NB4 (cell line): ENCODE measurements at regions not wholly inside any gene's neighbourhood (a gene's known extent, or its start where the extent isn't known, plus 50 kb on each side); places are given as distances from the start of the nearest gene placed in this dataset.

Experiments
- TF ChIP-seq, protein P1 (sequence below): IDR thresholded peaks from one replicate; pipeline ENCODE4 v1.5.1; 2012; ENCODE audit warnings: low read depth, low read length
- TF ChIP-seq, protein P2 (sequence below): IDR thresholded peaks from 2 replicates; pipeline ENCODE4 v1.6.1; 2011; ENCODE audit warnings: low read depth, low read length

DNA sequence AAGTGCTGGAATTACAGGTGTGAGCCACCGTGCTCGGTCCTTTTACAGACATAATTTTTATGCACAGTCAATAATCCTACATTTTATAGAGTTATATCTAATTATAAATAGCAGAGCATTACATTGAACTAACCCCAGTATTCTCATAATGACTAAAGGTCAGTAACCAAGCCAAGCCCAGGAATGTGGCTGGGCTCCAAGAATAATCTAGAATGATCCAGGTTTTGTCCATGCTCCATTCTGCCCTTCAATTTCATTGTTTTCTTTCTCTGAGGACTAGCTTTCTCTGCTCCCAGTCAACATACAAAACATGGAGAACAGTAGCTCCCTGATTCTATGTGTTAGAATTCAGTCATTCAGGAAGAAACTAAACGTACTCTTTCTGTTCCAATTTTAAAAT, 92.1 kb upstream of the KRR1 start:
- TF ChIP-seq, protein P1, sequence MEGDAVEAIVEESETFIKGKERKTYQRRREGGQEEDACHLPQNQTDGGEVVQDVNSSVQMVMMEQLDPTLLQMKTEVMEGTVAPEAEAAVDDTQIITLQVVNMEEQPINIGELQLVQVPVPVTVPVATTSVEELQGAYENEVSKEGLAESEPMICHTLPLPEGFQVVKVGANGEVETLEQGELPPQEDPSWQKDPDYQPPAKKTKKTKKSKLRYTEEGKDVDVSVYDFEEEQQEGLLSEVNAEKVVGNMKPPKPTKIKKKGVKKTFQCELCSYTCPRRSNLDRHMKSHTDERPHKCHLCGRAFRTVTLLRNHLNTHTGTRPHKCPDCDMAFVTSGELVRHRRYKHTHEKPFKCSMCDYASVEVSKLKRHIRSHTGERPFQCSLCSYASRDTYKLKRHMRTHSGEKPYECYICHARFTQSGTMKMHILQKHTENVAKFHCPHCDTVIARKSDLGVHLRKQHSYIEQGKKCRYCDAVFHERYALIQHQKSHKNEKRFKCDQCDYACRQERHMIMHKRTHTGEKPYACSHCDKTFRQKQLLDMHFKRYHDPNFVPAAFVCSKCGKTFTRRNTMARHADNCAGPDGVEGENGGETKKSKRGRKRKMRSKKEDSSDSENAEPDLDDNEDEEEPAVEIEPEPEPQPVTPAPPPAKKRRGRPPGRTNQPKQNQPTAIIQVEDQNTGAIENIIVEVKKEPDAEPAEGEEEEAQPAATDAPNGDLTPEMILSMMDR = no peak
- TF ChIP-seq, protein P2, sequence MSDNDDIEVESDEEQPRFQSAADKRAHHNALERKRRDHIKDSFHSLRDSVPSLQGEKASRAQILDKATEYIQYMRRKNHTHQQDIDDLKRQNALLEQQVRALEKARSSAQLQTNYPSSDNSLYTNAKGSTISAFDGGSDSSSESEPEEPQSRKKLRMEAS = no peak
